ENCODE measurements at regions not wholly inside any gene's neighbourhood (a gene's known extent, or its start where the extent isn't known, plus 50 kb on each side); places are given as distances from the start of the nearest gene placed in this dataset.

DNA sequence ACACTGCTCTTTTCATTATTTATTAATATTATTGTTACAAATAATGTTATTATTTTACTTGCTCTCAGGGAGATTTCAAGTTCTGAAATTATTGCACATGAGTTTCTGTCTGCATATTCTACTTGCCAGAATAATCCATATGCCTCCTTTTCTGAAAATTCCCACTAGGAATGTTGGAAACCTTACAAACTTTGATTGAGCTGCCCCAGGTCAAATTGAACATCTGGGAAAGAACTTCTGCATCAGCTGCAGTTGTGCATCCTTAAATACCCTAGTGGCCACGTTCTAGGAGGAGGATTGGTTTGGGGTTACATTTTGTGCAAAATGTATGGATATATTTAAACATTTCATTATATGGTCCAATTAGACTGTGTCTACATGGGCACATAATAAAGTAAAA, 1302.7 kb upstream of the PIK3C3 start:
- TF ChIP-seq, protein P1, sequence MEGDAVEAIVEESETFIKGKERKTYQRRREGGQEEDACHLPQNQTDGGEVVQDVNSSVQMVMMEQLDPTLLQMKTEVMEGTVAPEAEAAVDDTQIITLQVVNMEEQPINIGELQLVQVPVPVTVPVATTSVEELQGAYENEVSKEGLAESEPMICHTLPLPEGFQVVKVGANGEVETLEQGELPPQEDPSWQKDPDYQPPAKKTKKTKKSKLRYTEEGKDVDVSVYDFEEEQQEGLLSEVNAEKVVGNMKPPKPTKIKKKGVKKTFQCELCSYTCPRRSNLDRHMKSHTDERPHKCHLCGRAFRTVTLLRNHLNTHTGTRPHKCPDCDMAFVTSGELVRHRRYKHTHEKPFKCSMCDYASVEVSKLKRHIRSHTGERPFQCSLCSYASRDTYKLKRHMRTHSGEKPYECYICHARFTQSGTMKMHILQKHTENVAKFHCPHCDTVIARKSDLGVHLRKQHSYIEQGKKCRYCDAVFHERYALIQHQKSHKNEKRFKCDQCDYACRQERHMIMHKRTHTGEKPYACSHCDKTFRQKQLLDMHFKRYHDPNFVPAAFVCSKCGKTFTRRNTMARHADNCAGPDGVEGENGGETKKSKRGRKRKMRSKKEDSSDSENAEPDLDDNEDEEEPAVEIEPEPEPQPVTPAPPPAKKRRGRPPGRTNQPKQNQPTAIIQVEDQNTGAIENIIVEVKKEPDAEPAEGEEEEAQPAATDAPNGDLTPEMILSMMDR (IDR thresholded peaks at IDR 0.05): no peak
- TF ChIP-seq POLR2A (IDR thresholded peaks at IDR 0.05): no peak

Measured in testis (tissue), 2 donors.